ENCODE measurements at regions not wholly inside any gene's neighbourhood (a gene's known extent, or its start where the extent isn't known, plus 50 kb on each side); places are given as distances from the start of the nearest gene placed in this dataset.

- ATAC-seq (no peak), FAIRE-seq (no peak), DNase-seq (ENCODE audit: low read depth, low spot score) (no peak)
- Histone ChIP-seq H3K4me1 (ENCODE audit: control insufficient read depth, insufficient read depth, low read length) (no peaks in the 10 kb centered on the region), H3K4me2 (ENCODE audit: control insufficient read depth, insufficient read depth) (no peak overlapping the region), H4K20me1 (ENCODE audit: control insufficient read depth, insufficient read depth) (no peaks in the 10 kb centered on the region), H2AFZ (ENCODE audit: control insufficient read depth, low read depth, low read length) (no peak overlapping the region), H3K4me3 (no peak overlapping the region), H3K9ac (ENCODE audit: control insufficient read depth, insufficient read depth, low read length) (no peak overlapping the region), H3K36me3 (ENCODE audit: control insufficient read depth in 2 of 2, insufficient read depth in 2 of 2, low read length in 1 of 2) (no peaks in the 10 kb centered on the region), H3K9me3 (replicated peaks; ENCODE audit: control insufficient read depth, insufficient read depth, low read length) (no peaks in the 10 kb centered on the region), H3K27ac (ENCODE audit: control insufficient read depth, insufficient read depth) (no peak overlapping the region), H3K27me3 (replicated peaks in 1 of 2; ENCODE audit: control insufficient read depth in 2 of 2, insufficient read depth in 2 of 2, low read length in 1 of 2) (no peaks in the 10 kb centered on the region), H3K79me2 (ENCODE audit: control insufficient read depth, insufficient read depth, low read length) (no peaks in the 10 kb centered on the region)
- intact Hi-C loops (cut with micrococcal nuclease; ENCODE audit: unreplicated experiment): loop anchor here (1.0 kb wide), 1 partner anchor 515 kb away; no protein-coding TSS in a partner anchor
- ChIA-PET CTCF (interaction anchor here (0.6 to 1.5 kb wide), 4 partner anchors 509 to 815 kb away, joined by 3 to 4 read pairs (median 4); no protein-coding TSS in a partner anchor), POLR2A (no interaction called here), RAD21 (ENCODE audit: unreplicated experiment) (no interaction called here), SMC1A (ENCODE audit: uncharacterized antibody, unreplicated experiment) (interaction anchor here (0.6 to 0.8 kb wide), 2 partner anchors 229 to 508 kb away, joined by 3 read pairs; no protein-coding TSS in a partner anchor)
- in situ Hi-C loops (cut with MboI): no loop called here
- no TSS peak for BruUV-seq (replicated peaks)
- no peak for TF ChIP-seq PAX8 (IDR thresholded peaks at IDR 0.05)
- no peak for TF ChIP-seq SREBF2 (IDR thresholded peaks at IDR 0.05; ENCODE audit: low read length)
- no peak for TF ChIP-seq MYB (IDR thresholded peaks at IDR 0.05; ENCODE audit: borderline replicate concordance, low read depth, low read length)
- no peak for TF ChIP-seq POLR2AphosphoS2 (IDR thresholded peaks at IDR 0.05; ENCODE audit: low read depth, low read length)
- no peak for TF ChIP-seq SPI1 (IDR thresholded peaks at IDR 0.05; ENCODE audit: borderline replicate concordance, insufficient read depth, low read depth, low read length)
- TF ChIP-seq, protein P1, sequence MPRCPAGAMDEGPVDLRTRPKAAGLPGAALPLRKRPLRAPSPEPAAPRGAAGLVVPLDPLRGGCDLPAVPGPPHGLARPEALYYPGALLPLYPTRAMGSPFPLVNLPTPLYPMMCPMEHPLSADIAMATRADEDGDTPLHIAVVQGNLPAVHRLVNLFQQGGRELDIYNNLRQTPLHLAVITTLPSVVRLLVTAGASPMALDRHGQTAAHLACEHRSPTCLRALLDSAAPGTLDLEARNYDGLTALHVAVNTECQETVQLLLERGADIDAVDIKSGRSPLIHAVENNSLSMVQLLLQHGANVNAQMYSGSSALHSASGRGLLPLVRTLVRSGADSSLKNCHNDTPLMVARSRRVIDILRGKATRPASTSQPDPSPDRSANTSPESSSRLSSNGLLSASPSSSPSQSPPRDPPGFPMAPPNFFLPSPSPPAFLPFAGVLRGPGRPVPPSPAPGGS (IDR thresholded peaks at IDR 0.05; ENCODE audit: borderline replicate concordance, insufficient read depth, low read depth, low read length, poor library complexity, severe bottlenecking): no peak
- no peak for TF ChIP-seq NFIC (IDR thresholded peaks at IDR 0.05; ENCODE audit: low read depth, low read length)
- TF ChIP-seq TCF12 (IDR thresholded peaks at IDR 0.05; ENCODE audit: low read depth, low read length): no peak
- no peak for TF ChIP-seq RAD21 (IDR thresholded peaks at IDR 0.05; ENCODE audit: insufficient read depth, low read depth, low read length)
- no peak for TF ChIP-seq SIX5 (IDR thresholded peaks at IDR 0.05; ENCODE audit: low read depth, low read length, severe bottlenecking)
- TF ChIP-seq, protein P2, sequence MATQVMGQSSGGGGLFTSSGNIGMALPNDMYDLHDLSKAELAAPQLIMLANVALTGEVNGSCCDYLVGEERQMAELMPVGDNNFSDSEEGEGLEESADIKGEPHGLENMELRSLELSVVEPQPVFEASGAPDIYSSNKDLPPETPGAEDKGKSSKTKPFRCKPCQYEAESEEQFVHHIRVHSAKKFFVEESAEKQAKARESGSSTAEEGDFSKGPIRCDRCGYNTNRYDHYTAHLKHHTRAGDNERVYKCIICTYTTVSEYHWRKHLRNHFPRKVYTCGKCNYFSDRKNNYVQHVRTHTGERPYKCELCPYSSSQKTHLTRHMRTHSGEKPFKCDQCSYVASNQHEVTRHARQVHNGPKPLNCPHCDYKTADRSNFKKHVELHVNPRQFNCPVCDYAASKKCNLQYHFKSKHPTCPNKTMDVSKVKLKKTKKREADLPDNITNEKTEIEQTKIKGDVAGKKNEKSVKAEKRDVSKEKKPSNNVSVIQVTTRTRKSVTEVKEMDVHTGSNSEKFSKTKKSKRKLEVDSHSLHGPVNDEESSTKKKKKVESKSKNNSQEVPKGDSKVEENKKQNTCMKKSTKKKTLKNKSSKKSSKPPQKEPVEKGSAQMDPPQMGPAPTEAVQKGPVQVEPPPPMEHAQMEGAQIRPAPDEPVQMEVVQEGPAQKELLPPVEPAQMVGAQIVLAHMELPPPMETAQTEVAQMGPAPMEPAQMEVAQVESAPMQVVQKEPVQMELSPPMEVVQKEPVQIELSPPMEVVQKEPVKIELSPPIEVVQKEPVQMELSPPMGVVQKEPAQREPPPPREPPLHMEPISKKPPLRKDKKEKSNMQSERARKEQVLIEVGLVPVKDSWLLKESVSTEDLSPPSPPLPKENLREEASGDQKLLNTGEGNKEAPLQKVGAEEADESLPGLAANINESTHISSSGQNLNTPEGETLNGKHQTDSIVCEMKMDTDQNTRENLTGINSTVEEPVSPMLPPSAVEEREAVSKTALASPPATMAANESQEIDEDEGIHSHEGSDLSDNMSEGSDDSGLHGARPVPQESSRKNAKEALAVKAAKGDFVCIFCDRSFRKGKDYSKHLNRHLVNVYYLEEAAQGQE (IDR thresholded peaks at IDR 0.05; ENCODE audit: low read depth, low read length): no peak
- TF ChIP-seq, protein P3, sequence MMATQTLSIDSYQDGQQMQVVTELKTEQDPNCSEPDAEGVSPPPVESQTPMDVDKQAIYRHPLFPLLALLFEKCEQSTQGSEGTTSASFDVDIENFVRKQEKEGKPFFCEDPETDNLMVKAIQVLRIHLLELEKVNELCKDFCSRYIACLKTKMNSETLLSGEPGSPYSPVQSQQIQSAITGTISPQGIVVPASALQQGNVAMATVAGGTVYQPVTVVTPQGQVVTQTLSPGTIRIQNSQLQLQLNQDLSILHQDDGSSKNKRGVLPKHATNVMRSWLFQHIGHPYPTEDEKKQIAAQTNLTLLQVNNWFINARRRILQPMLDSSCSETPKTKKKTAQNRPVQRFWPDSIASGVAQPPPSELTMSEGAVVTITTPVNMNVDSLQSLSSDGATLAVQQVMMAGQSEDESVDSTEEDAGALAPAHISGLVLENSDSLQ (IDR thresholded peaks at IDR 0.05): no peak
- 47% methylated on average over 13 of the region's 13 CpGs for WGBS (ENCODE audit: insufficient coverage, insufficient replicate concordance, low lambda C conversion rate, missing lambda C conversion rate)
These were observed 50.2 kb upstream of the DACT2 start for GRCh38 chr6:168369786-168370185.
